GM12878 (cell line): ENCODE measurements at regions not wholly inside any gene's neighbourhood (a gene's known extent, or its start where the extent isn't known, plus 50 kb on each side); places are given as distances from the start of the nearest gene placed in this dataset.

Experiments used
- ATF3 ChIP-seq: IDR thresholded peaks from 2 replicates; pipeline ENCODE4 v1.6.1; 2011; ENCODE audit warnings: low read depth, mild to moderate bottlenecking, low read length, moderate library complexity, borderline replicate concordance; ENCODE audit errors: extremely low read depth
- CEBPB ChIP-seq, 2 experiments: fragments of 150-350 bp in 1 of 2; IDR thresholded peaks; 2 replicates each; pipeline ENCODE4 v1.6.1; 2012 to 2014; ENCODE audit warnings: low read depth in 2 of 2, low read length in 2 of 2, borderline replicate concordance in 1 of 2, inconsistent platforms in 1 of 2
- CTCF ChIP-seq, 3 experiments: IDR thresholded peaks in 2 of 3; conservative IDR thresholded peaks in 1 of 3; 2 replicates each; pipeline ENCODE4 v1.5.1; 2011; ENCODE audit warnings: low read depth in 3 of 3, low read length in 3 of 3, mild to moderate bottlenecking in 3 of 3, control low read depth in 2 of 3, moderate library complexity in 2 of 3, inconsistent platforms in 1 of 3, mixed read lengths in 1 of 3; ENCODE audit not compliant: control insufficient read depth in 2 of 3, insufficient read depth in 1 of 3; ENCODE audit errors: extremely low read depth in 1 of 3
- EP300 ChIP-seq, 2 experiments: fragments of 150-350 bp in 1 of 2; IDR thresholded peaks; 2 replicates each; pipeline ENCODE4 v1.6.1; 2011 to 2012; ENCODE audit warnings: low read depth in 2 of 2, low read length in 2 of 2, borderline replicate concordance in 1 of 2, improper control_type of control experiment in 1 of 2, inconsistent platforms in 1 of 2; ENCODE audit not compliant: control insufficient read depth in 1 of 2
- KDM1A ChIP-seq: fragments of 200-600 bp; sonication (generic); IDR thresholded peaks from 2 replicates; pipeline ENCODE4 v1.6.1; 2016; ENCODE audit warnings: borderline replicate concordance
- MEF2A ChIP-seq: IDR thresholded peaks from 2 replicates; pipeline ENCODE4 v1.6.1; 2011; ENCODE audit warnings: low read depth, mild to moderate bottlenecking, low read length, moderate library complexity; ENCODE audit not compliant: insufficient read depth
- POLR2A ChIP-seq: IDR thresholded peaks from 2 replicates; pipeline ENCODE4 v1.6.1; 2011; ENCODE audit warnings: low read depth, mild to moderate bottlenecking, low read length
- POLR2AphosphoS5 ChIP-seq: IDR thresholded peaks from 2 replicates; pipeline ENCODE4 v1.6.1; 2011; ENCODE audit warnings: mild to moderate bottlenecking, low read length, inconsistent platforms
- REST ChIP-seq: IDR thresholded peaks from 2 replicates; pipeline ENCODE4 v1.6.1; 2012; ENCODE audit warnings: mild to moderate bottlenecking, low read depth, low read length
- SMAD1 ChIP-seq: fragments of 450-650 bp; IDR thresholded peaks from 2 replicates; pipeline ENCODE4 v1.6.1; 2018; ENCODE audit warnings: mild to moderate bottlenecking, low read depth; ENCODE audit not compliant: partially characterized antibody
- ZBTB4 ChIP-seq: fragments of 450-650 bp; formaldehyde crosslinking; IDR thresholded peaks from 2 replicates; pipeline ENCODE4 v1.4.0; 2022; ENCODE audit warnings: mild to moderate bottlenecking, moderate library complexity

- TF ChIP-seq POLR2A (no peak), POLR2AphosphoS5 (no peak), CTCF (IDR thresholded peaks at IDR 0.05 in 2 of 3, conservative IDR thresholded peaks at IDR 0.05 in 1 of 3; ENCODE audit: control insufficient read depth in 2 of 3, extremely low read depth in 1 of 3, insufficient read depth in 1 of 3, low read depth in 3 of 3, low read length in 3 of 3) (no peak), KDM1A (no peak), REST (no peak), ZBTB4 (CRISPR knock-in tag) (no peak), CEBPB (IDR thresholded peaks at IDR 0.05; ENCODE audit: borderline replicate concordance in 1 of 2, low read depth in 2 of 2, low read length in 2 of 2) (no peak), ATF3 (no peak), EP300 (IDR thresholded peaks at IDR 0.05; ENCODE audit: borderline replicate concordance in 1 of 2, control insufficient read depth in 1 of 2, low read depth in 2 of 2, low read length in 2 of 2) (no peak), MEF2A (no peak), SMAD1 (no peak)
Measured at GRCh38 chr21:32965129-32965680, 60.5 kb upstream of the OLIG2 start.
